SU-DHL-6 (cell line): ENCODE measurements at regions not wholly inside any gene's neighbourhood (a gene's known extent, or its start where the extent isn't known, plus 50 kb on each side); places are given as distances from the start of the nearest gene placed in this dataset.

ENCODE experiments used
- H2AFZ ChIP-seq: fragments of 200-600 bp; sonication (generic); 2 replicates; pipeline ENCODE4 v1.6.1; 2014; ENCODE audit warnings: low read depth, mild to moderate bottlenecking, moderate library complexity, mixed read lengths, antibody characterized with exemption, low read length; ENCODE audit not compliant: severe bottlenecking
- H3F3A ChIP-seq: fragments of 200-600 bp; shearing (Covaris generic); 2 replicates; pipeline ENCODE4 v1.6.0; 2016; ENCODE audit warnings: antibody characterized with exemption, mild to moderate bottlenecking; ENCODE audit not compliant: insufficient read depth
- H3K27ac ChIP-seq: fragments of 200-600 bp; sonication (generic); 2 replicates; pipeline ENCODE4 v1.5.1; 2016; ENCODE audit warnings: low read depth, mild to moderate bottlenecking, low read length, moderate library complexity, mixed read lengths
- H3K27me3 ChIP-seq: fragments of 200-600 bp; sonication (generic), shearing (Covaris generic); 2 replicates; pipeline ENCODE4 v1.6.0; 2014; ENCODE audit warnings: mild to moderate bottlenecking, low read length
- H3K36me3 ChIP-seq: fragments of 200-600 bp; sonication (generic); 2 replicates; pipeline ENCODE4 v1.6.1; 2014; ENCODE audit warnings: mild to moderate bottlenecking, low read length, mixed read lengths
- H3K4me2 ChIP-seq: fragments of 300-600, 200-600 bp; shearing (Covaris generic), sonication (generic); 2 replicates; pipeline ENCODE4 v1.6.0; 2014; ENCODE audit warnings: low read length, low read depth, mild to moderate bottlenecking; ENCODE audit not compliant: poor library complexity, severe bottlenecking
- H3K4me3 ChIP-seq: fragments of 200-600 bp; sonication (generic); 2 replicates; pipeline ENCODE4 v1.5.1; 2014; ENCODE audit warnings: antibody characterized with exemption, low read length, mild to moderate bottlenecking, mixed read lengths; ENCODE audit not compliant: insufficient read depth, poor library complexity, severe bottlenecking
- H3K79me2 ChIP-seq: fragments of 200-600 bp; sonication (generic); 2 replicates; pipeline ENCODE4 v1.6.1; 2014; ENCODE audit warnings: mild to moderate bottlenecking, low read length, moderate library complexity; ENCODE audit not compliant: insufficient read depth
- H3K9ac ChIP-seq: fragments of 200-600 bp; sonication (generic); 2 replicates; pipeline ENCODE4 v1.7.0; 2014; ENCODE audit warnings: mild to moderate bottlenecking, low read length
- H3K9me2 ChIP-seq: fragments of 200-600 bp; sonication (generic); replicated peaks from 2 replicates; pipeline ENCODE4 v1.6.1; 2014; ENCODE audit warnings: low read length; ENCODE audit not compliant: insufficient read depth
- H3K9me3 ChIP-seq: fragments of 200-600 bp; sonication (generic); 2 replicates; pipeline ENCODE4 v1.6.1; 2014; ENCODE audit warnings: low read length, mixed read lengths; ENCODE audit not compliant: insufficient read depth
- H4K20me1 ChIP-seq: fragments of 200-600 bp; sonication (generic); 2 replicates; pipeline ENCODE4 v1.6.1; 2014; ENCODE audit warnings: low read depth, mild to moderate bottlenecking, antibody characterized with exemption, low read length, moderate library complexity, mixed read lengths
- CTCF ChIP-seq: fragments of 200-600 bp; sonication (generic); IDR thresholded peaks from one replicate; pipeline ENCODE4 v1.5.1; 2017; ENCODE audit warnings: antibody characterized with exemption, mild to moderate bottlenecking, low read length, moderate library complexity; ENCODE audit not compliant: insufficient read depth, poor library complexity, severe bottlenecking
- EZH2phosphoT487 ChIP-seq: fragments of 200-600 bp; sonication (generic), shearing (Covaris generic); conservative IDR thresholded peaks from 2 replicates; pipeline ENCODE4 v1.6.1; 2018; ENCODE audit warnings: mild to moderate bottlenecking, antibody characterized with exemption, low read length, moderate library complexity, mixed read lengths

- Histone ChIP-seq H3K27me3 (no peaks in the 10 kb centered on the region), H2AFZ (peak overlapping the region; percentile 40), H3K9ac (no peak overlapping the region), H3F3A (no peaks in the 10 kb centered on the region), H4K20me1 (no peaks in the 10 kb centered on the region), H3K4me3 (no peak overlapping the region), H3K79me2 (no peaks in the 10 kb centered on the region), H3K9me3 (0 out of 2 replicates have a peak, but pooled peaks cover 3% of the 10 kb centered on the region), H3K4me2 (no peak overlapping the region), H3K27ac (no peak overlapping the region), H3K9me2 (no peaks in the 10 kb centered on the region), H3K36me3 (no peaks in the 10 kb centered on the region)
- TF ChIP-seq EZH2phosphoT487 = no peak
- TF ChIP-seq CTCF = no peak
Observed at GRCh38 chr14:42028607-42029006, 421.9 kb downstream of the LRFN5 start.

- H3K36me3 ChIP-seq = no peaks in the 10 kb centered on the region
- no peaks in the 10 kb centered on the region for H3K9me2 ChIP-seq
- H3K79me2 ChIP-seq = no peaks in the 10 kb centered on the region
- H2AFZ ChIP-seq = no peak overlapping the region
- no peak for TF ChIP-seq CTCF
- no peaks in the 10 kb centered on the region for H4K20me1 ChIP-seq
- no peak overlapping the region for H3K4me3 ChIP-seq
- H3K27me3 ChIP-seq = no peaks in the 10 kb centered on the region
- 0 out of 2 replicates have a peak, but pooled peaks cover 3% of the 10 kb centered on the region for H3K9me3 ChIP-seq
- H3F3A ChIP-seq = no peaks in the 10 kb centered on the region
- no peak overlapping the region for H3K9ac ChIP-seq
- no peak overlapping the region for H3K4me2 ChIP-seq
- H3K27ac ChIP-seq = no peak overlapping the region
Observed at GRCh38 chr14:42027271-42027670, 420.6 kb downstream of the LRFN5 start.

GRCh38 chr14:42023452-42023851, 416.8 kb downstream of the LRFN5 start:
- TF ChIP-seq CTCF (no peak), EZH2phosphoT487 (no peak)
- Histone ChIP-seq H3F3A (no peaks in the 10 kb centered on the region), H3K9ac (no peak overlapping the region)

More at GRCh38 chr14:42023452-42023851, 416.8 kb downstream of the LRFN5 start:
- H3K4me3 ChIP-seq = no peak overlapping the region
- H3K36me3 ChIP-seq = no peaks in the 10 kb centered on the region
- H3K4me2 ChIP-seq = no peak overlapping the region
- no peak overlapping the region for H2AFZ ChIP-seq
- no peaks in the 10 kb centered on the region for H4K20me1 ChIP-seq
- H3K9me2 ChIP-seq = no peaks in the 10 kb centered on the region
- no peaks in the 10 kb centered on the region for H3K27me3 ChIP-seq
- H3K27ac ChIP-seq = no peak overlapping the region
- 0 out of 2 replicates have a peak, but pooled peaks cover 3% of the 10 kb centered on the region for H3K9me3 ChIP-seq
- no peaks in the 10 kb centered on the region for H3K79me2 ChIP-seq
